Neural cell (in vitro differentiated cells): ENCODE measurements at regions not wholly inside any gene's neighbourhood (a gene's known extent, or its start where the extent isn't known, plus 50 kb on each side); places are given as distances from the start of the nearest gene placed in this dataset.

Experiments used
- H2AFZ ChIP-seq: fragments of 200-600, 300-800 bp; sonication (generic), shearing (Covaris generic); 2 replicates; pipeline ENCODE4 v1.6.0; 2014; ENCODE audit warnings: low read depth, mild to moderate bottlenecking, antibody characterized with exemption, low read length, moderate library complexity
- H3F3A ChIP-seq: fragments of 200-600 bp; shearing (Covaris generic); 2 replicates; pipeline ENCODE4 v1.6.1; 2016; ENCODE audit warnings: mild to moderate bottlenecking, moderate library complexity, mixed read lengths, antibody characterized with exemption, low read length; ENCODE audit not compliant: insufficient read depth, poor library complexity, severe bottlenecking
- H3K27ac ChIP-seq: fragments of 200-600, 300-800 bp; sonication (generic), shearing (Covaris generic); 2 replicates; pipeline ENCODE4 v1.5.1; 2014; ENCODE audit warnings: mild to moderate bottlenecking, low read length, moderate library complexity
- H3K27me3 ChIP-seq: fragments of 300-800, 200-600 bp; sonication (generic), shearing (Covaris generic); 2 replicates; pipeline ENCODE4 v1.6.0; 2014; ENCODE audit warnings: mild to moderate bottlenecking, low read depth, low read length, moderate library complexity; ENCODE audit not compliant: insufficient read depth
- H3K36me3 ChIP-seq: fragments of 300-800, 200-600 bp; sonication (generic), shearing (Covaris generic); 2 replicates; pipeline ENCODE4 v1.5.1; 2014; ENCODE audit warnings: mild to moderate bottlenecking, antibody characterized with exemption, low read length, moderate library complexity; ENCODE audit not compliant: insufficient read depth
- H3K4me2 ChIP-seq: fragments of 300-800, 200-600 bp; sonication (generic), shearing (Covaris generic); 2 replicates; pipeline ENCODE4 v1.6.0; 2014; ENCODE audit warnings: mild to moderate bottlenecking, low read length
- H3K4me3 ChIP-seq: fragments of 300-800, 200-600 bp; sonication (generic), shearing (Covaris generic); 2 replicates; pipeline ENCODE4 v1.5.1; 2014; ENCODE audit warnings: mild to moderate bottlenecking, low read length, moderate library complexity
- H3K79me2 ChIP-seq: fragments of 200-600 bp; shearing (Covaris generic); replicated peaks from 2 replicates; pipeline ENCODE4 v1.6.0; 2014; ENCODE audit warnings: mild to moderate bottlenecking, low read length, moderate library complexity; ENCODE audit not compliant: insufficient read depth
- H3K9ac ChIP-seq: fragments of 300-800, 200-600 bp; sonication (generic), shearing (Covaris generic); 2 replicates; pipeline ENCODE4 v1.6.1; 2016; ENCODE audit warnings: mild to moderate bottlenecking, low read length, mixed read lengths
- H3K9me2 ChIP-seq: fragments of 200-600 bp; shearing (Covaris generic); 2 replicates; pipeline ENCODE4 v1.6.1; 2016; ENCODE audit warnings: mild to moderate bottlenecking, low read length, mixed read lengths; ENCODE audit not compliant: insufficient read depth
- H3K9me3 ChIP-seq: fragments of 200-600, 300-800 bp; sonication (generic), shearing (Covaris generic); 2 replicates; pipeline ENCODE4 v1.6.1; 2016; ENCODE audit warnings: mild to moderate bottlenecking, mixed run types, low read length, moderate library complexity, mixed read lengths
- H4K20me1 ChIP-seq: fragments of 200-600 bp; shearing (Covaris generic); 2 replicates; pipeline ENCODE4 v1.6.1; 2016; ENCODE audit warnings: mild to moderate bottlenecking, mixed run types; ENCODE audit not compliant: insufficient read depth
- EP300 ChIP-seq: fragments of 450-650 bp; conservative IDR thresholded peaks from 2 replicates; pipeline ENCODE4 v1.6.1; 2014; ENCODE audit warnings: antibody characterized with exemption, mild to moderate bottlenecking, moderate library complexity; ENCODE audit not compliant: poor library complexity, severe bottlenecking
- EZH2 ChIP-seq: fragments of 200-600, 300-800 bp; shearing (Covaris generic), sonication (generic); IDR thresholded peaks from 2 replicates; pipeline ENCODE4 v1.6.1; 2014; ENCODE audit warnings: antibody characterized with exemption, low read length, borderline replicate concordance, mild to moderate bottlenecking; ENCODE audit not compliant: insufficient read depth, poor library complexity, severe bottlenecking
- MXI1 ChIP-seq: fragments of 450-650 bp; conservative IDR thresholded peaks from 2 replicates; pipeline ENCODE4 v1.6.1; 2014; ENCODE audit warnings: antibody characterized with exemption, mild to moderate bottlenecking; ENCODE audit not compliant: poor library complexity, severe bottlenecking
- POLR2AphosphoS5 ChIP-seq: IDR thresholded peaks from 2 replicates; pipeline ENCODE4 v1.6.1; 2012
- RAD21 ChIP-seq: fragments of 450-650 bp; conservative IDR thresholded peaks from 2 replicates; pipeline ENCODE4 v1.6.1; 2014; ENCODE audit warnings: antibody characterized with exemption, mild to moderate bottlenecking, moderate library complexity
- SMC3 ChIP-seq: fragments of 450-650 bp; conservative IDR thresholded peaks from 2 replicates; pipeline ENCODE4 v1.6.1; 2014; ENCODE audit warnings: antibody characterized with exemption, mild to moderate bottlenecking, moderate library complexity; ENCODE audit not compliant: poor library complexity
- TAF1 ChIP-seq: IDR thresholded peaks from 2 replicates; pipeline ENCODE4 v1.6.1; 2012; ENCODE audit warnings: low read depth
- TF ChIP-seq, protein P1 (sequence below): fragments of 450-650 bp; IDR thresholded peaks from 2 replicates; pipeline ENCODE4 v1.5.1; 2014; ENCODE audit warnings: antibody characterized with exemption, mild to moderate bottlenecking, moderate library complexity; ENCODE audit not compliant: poor library complexity, severe bottlenecking
- TF ChIP-seq, protein P2 (sequence below): IDR thresholded peaks from 2 replicates; pipeline ENCODE4 v1.6.1; 2012; ENCODE audit warnings: borderline replicate concordance

DNA sequence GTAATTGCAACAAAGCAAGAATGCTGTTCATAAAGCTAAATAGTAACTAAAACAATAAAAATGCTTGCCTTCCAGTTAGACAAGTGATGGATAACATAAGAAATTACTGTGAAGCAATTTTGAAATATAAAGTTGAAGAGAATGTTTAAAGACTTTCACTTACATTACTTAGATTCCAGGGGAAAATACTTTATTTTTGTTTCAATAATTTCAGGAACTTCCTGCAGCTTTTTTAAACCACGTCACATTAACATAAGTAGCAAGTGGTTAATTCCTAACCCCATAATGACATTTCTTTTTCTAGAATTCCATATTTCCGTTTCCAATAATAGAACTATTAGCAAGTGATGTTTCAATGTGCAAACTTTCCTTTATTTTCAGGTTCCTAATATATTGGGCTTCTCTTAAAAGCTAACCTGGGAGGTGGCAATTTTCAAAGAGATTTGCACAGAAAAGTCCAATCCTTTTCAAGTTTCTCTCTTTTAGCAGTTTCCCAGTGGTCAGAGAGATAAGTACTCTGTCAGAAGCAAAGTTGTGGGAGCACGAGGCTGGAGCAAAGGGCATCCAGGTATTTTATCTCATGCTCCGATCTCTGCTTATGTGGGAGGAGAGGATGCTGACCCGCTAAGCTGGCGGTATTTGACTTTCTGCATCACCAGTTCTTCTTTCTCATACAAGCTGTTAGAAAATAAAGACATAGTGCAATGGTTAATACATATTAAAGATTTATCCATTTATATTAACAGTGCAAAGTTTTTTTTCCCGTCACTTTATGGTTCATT, 1025.3 kb downstream of the EFNB2 start:
- Histone ChIP-seq H2AFZ (no peak overlapping the region), H3K79me2 (no peaks in the 10 kb centered on the region), H3K4me3 (no peak overlapping the region), H3K36me3 (no peaks in the 10 kb centered on the region), H4K20me1 (no peaks in the 10 kb centered on the region), H3K9ac (no peak overlapping the region), H3K9me3 (no peaks in the 10 kb centered on the region), H3K27me3 (no peaks in the 10 kb centered on the region), H3K4me2 (no peak overlapping the region), H3K27ac (no peak overlapping the region), H3F3A (no peaks in the 10 kb centered on the region), H3K9me2 (no peaks in the 10 kb centered on the region)
- TF ChIP-seq TAF1 = no peak
- TF ChIP-seq EZH2 = no peak
- TF ChIP-seq, protein P1, sequence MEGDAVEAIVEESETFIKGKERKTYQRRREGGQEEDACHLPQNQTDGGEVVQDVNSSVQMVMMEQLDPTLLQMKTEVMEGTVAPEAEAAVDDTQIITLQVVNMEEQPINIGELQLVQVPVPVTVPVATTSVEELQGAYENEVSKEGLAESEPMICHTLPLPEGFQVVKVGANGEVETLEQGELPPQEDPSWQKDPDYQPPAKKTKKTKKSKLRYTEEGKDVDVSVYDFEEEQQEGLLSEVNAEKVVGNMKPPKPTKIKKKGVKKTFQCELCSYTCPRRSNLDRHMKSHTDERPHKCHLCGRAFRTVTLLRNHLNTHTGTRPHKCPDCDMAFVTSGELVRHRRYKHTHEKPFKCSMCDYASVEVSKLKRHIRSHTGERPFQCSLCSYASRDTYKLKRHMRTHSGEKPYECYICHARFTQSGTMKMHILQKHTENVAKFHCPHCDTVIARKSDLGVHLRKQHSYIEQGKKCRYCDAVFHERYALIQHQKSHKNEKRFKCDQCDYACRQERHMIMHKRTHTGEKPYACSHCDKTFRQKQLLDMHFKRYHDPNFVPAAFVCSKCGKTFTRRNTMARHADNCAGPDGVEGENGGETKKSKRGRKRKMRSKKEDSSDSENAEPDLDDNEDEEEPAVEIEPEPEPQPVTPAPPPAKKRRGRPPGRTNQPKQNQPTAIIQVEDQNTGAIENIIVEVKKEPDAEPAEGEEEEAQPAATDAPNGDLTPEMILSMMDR = no peak
- TF ChIP-seq SMC3 = no peak

DNA sequence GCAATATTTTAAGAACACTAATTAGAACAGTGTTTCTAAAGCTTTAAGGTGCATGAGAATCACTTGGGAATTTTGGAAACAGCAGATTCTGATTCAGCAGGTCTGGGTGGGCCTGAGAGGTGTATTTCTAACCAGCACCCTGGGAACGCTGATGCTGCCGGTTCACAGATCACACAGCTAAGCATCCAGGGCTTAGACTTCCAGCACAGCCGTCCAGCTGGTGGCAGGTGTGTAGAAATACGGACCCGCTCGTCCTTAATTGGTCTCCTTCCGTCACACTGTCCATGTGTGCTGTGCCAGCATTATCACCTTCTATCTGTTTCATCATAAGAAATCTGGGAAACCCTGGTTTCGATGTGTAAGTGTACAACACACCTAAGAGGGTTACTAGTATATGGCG, 1029.0 kb downstream of the EFNB2 start:
- Histone ChIP-seq H2AFZ (no peak overlapping the region), H3K4me2 (no peak overlapping the region), H3K36me3 (no peaks in the 10 kb centered on the region), H4K20me1 (no peaks in the 10 kb centered on the region), H3K27ac (no peak overlapping the region), H3K9me2 (no peaks in the 10 kb centered on the region), H3K79me2 (no peaks in the 10 kb centered on the region), H3F3A (no peaks in the 10 kb centered on the region), H3K9ac (no peak overlapping the region), H3K27me3 (no peaks in the 10 kb centered on the region), H3K4me3 (no peak overlapping the region), H3K9me3 (no peaks in the 10 kb centered on the region)
- TF ChIP-seq TAF1 = no peak
- TF ChIP-seq POLR2AphosphoS5 = no peak
- no peak for TF ChIP-seq MXI1
- TF ChIP-seq, protein P2, sequence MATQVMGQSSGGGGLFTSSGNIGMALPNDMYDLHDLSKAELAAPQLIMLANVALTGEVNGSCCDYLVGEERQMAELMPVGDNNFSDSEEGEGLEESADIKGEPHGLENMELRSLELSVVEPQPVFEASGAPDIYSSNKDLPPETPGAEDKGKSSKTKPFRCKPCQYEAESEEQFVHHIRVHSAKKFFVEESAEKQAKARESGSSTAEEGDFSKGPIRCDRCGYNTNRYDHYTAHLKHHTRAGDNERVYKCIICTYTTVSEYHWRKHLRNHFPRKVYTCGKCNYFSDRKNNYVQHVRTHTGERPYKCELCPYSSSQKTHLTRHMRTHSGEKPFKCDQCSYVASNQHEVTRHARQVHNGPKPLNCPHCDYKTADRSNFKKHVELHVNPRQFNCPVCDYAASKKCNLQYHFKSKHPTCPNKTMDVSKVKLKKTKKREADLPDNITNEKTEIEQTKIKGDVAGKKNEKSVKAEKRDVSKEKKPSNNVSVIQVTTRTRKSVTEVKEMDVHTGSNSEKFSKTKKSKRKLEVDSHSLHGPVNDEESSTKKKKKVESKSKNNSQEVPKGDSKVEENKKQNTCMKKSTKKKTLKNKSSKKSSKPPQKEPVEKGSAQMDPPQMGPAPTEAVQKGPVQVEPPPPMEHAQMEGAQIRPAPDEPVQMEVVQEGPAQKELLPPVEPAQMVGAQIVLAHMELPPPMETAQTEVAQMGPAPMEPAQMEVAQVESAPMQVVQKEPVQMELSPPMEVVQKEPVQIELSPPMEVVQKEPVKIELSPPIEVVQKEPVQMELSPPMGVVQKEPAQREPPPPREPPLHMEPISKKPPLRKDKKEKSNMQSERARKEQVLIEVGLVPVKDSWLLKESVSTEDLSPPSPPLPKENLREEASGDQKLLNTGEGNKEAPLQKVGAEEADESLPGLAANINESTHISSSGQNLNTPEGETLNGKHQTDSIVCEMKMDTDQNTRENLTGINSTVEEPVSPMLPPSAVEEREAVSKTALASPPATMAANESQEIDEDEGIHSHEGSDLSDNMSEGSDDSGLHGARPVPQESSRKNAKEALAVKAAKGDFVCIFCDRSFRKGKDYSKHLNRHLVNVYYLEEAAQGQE = no peak
- no peak for TF ChIP-seq EP300
- no peak for TF ChIP-seq SMC3
- TF ChIP-seq, protein P1 = no peak
- no peak for TF ChIP-seq RAD21
- no peak for TF ChIP-seq EZH2
